Osteoblast (primary cell): ENCODE measurements at regions not wholly inside any gene's neighbourhood (a gene's known extent, or its start where the extent isn't known, plus 50 kb on each side); places are given as distances from the start of the nearest gene placed in this dataset.

Experiments used
- DNase-seq: peaks from one replicate; pipeline ENCODE4 v3.0.0; 2011; ENCODE audit warnings: low spot score, mixed read lengths; ENCODE audit not compliant: insufficient read length; ENCODE audit errors: missing footprints
- H2AFZ ChIP-seq: 2 replicates; pipeline ENCODE4 v1.6.0; 2011; ENCODE audit warnings: mild to moderate bottlenecking, low read length
- H3K27ac ChIP-seq: 2 replicates; pipeline ENCODE4 v1.5.1; 2011; ENCODE audit warnings: mild to moderate bottlenecking, low read depth, low read length, moderate library complexity
- H3K27me3 ChIP-seq: 2 replicates; pipeline ENCODE4 v1.6.0; 2012; ENCODE audit warnings: mild to moderate bottlenecking, control low read depth, inconsistent platforms, low read length, moderate library complexity; ENCODE audit not compliant: insufficient read depth
- H3K36me3 ChIP-seq: 2 replicates; pipeline ENCODE4 v1.5.1; 2011; ENCODE audit warnings: mild to moderate bottlenecking, low read length, control low read depth, moderate library complexity; ENCODE audit not compliant: insufficient read depth
- H3K4me1 ChIP-seq: 2 replicates; pipeline ENCODE4 v1.5.1; 2011; ENCODE audit warnings: mild to moderate bottlenecking, low read length, control low read depth, moderate library complexity; ENCODE audit not compliant: insufficient read depth
- H3K4me2 ChIP-seq: 2 replicates; pipeline ENCODE4 v1.6.0; 2011; ENCODE audit warnings: mild to moderate bottlenecking, low read length; ENCODE audit not compliant: insufficient read depth
- H3K4me3 ChIP-seq: fragments of 200-600 bp; sonication (generic); 3 replicates; pipeline ENCODE4 v1.5.1; 2012; ENCODE audit warnings: mild to moderate bottlenecking, low read length, inconsistent platforms; ENCODE audit not compliant: insufficient read depth
- H3K79me2 ChIP-seq: 2 replicates; pipeline ENCODE4 v1.6.0; 2012; ENCODE audit warnings: mild to moderate bottlenecking, low read length, control low read depth, inconsistent platforms; ENCODE audit not compliant: insufficient read depth
- H3K9me3 ChIP-seq: 2 replicates; pipeline ENCODE4 v1.5.1; 2011; ENCODE audit warnings: low read depth, low read length, control low read depth
- H4K20me1 ChIP-seq: 2 replicates; pipeline ENCODE4 v1.6.0; 2012; ENCODE audit warnings: mild to moderate bottlenecking, low read length, control low read depth; ENCODE audit not compliant: insufficient read depth
- TF ChIP-seq, protein P1 (sequence below): IDR thresholded peaks from 2 replicates; pipeline ENCODE4 v1.5.1; 2011; ENCODE audit warnings: mild to moderate bottlenecking, low read depth, low read length, moderate library complexity; ENCODE audit errors: extremely low read depth

DNA sequence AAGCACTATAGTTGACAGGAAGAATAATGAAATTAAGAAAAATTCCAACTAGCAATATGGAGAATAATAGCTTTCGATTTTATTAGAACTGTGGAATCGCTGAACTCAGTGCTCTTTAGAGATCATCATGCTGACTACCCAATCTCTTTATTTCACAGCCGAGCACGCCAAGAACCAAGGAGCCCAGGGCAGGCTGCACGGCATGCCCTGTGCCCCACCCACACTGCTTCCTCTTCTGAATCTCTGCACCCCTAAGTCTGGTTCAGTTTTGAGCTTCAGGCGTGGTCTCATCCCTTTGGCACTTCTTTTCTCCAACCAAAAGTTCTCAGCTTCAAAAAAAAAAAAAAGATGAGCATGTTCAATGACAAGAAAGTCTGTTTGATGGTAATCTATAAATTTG is 92.4 kb upstream of the ZNF800 start:
- Histone ChIP-seq H3K36me3 (no peaks in the 10 kb centered on the region), H3K79me2 (no peaks in the 10 kb centered on the region), H3K4me2 (no peak overlapping the region), H3K27ac (no peak overlapping the region), H3K27me3 (no peaks in the 10 kb centered on the region), H3K4me1 (no peaks in the 10 kb centered on the region), H3K9me3 (no peaks in the 10 kb centered on the region), H4K20me1 (no peaks in the 10 kb centered on the region), H3K4me3 (no peak overlapping the region), H2AFZ (no peak overlapping the region)
- TF ChIP-seq, protein P1, sequence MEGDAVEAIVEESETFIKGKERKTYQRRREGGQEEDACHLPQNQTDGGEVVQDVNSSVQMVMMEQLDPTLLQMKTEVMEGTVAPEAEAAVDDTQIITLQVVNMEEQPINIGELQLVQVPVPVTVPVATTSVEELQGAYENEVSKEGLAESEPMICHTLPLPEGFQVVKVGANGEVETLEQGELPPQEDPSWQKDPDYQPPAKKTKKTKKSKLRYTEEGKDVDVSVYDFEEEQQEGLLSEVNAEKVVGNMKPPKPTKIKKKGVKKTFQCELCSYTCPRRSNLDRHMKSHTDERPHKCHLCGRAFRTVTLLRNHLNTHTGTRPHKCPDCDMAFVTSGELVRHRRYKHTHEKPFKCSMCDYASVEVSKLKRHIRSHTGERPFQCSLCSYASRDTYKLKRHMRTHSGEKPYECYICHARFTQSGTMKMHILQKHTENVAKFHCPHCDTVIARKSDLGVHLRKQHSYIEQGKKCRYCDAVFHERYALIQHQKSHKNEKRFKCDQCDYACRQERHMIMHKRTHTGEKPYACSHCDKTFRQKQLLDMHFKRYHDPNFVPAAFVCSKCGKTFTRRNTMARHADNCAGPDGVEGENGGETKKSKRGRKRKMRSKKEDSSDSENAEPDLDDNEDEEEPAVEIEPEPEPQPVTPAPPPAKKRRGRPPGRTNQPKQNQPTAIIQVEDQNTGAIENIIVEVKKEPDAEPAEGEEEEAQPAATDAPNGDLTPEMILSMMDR: no peak
- no peak for DNase-seq

DNA sequence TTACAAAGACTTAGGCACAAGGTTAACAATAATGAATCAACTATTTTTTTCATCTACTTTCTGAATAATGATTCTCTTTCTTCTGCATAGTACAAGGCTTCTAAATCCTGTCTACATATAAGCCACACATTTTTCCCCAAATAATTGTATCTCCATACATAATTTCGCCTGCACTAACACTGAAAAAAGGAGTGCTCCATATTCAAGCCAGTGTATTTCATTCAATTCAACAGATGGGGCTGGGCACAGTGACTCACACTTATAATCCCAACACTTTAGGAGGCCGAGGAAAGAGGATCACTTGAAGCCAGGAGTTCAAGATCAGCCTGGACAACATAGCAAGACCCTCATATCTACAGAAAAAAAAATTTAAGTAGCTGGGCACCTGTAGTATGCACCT is 86.0 kb upstream of the ZNF800 start:
- no peak for DNase-seq

DNA sequence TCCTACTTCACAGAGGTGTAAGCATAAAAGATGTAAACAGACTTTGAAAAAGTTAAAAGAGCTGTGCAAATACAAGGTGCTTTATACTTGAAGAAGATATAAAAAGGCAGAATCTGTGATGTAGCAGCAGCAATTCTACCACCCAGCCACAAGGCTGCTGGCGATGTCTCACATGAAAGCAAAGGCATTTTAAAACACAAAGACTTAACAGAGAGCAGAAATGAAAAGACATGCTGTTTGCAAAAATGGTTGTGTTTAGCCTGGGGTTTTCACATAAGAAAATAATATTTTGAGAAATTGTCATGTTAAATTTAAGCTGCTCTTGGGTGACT is 85.5 kb upstream of the ZNF800 start:
- no peak overlapping the region for H3K4me3 ChIP-seq
- TF ChIP-seq, protein P1: peak; percentile 10
- H3K4me1 ChIP-seq: no peaks in the 10 kb centered on the region
- no peak for DNase-seq
- no peak overlapping the region for H3K4me2 ChIP-seq
- H2AFZ ChIP-seq: no peak overlapping the region
- no peaks in the 10 kb centered on the region for H3K9me3 ChIP-seq
- H3K27ac ChIP-seq: no peak overlapping the region
- H3K36me3 ChIP-seq: no peaks in the 10 kb centered on the region
- H3K79me2 ChIP-seq: no peaks in the 10 kb centered on the region
- no peaks in the 10 kb centered on the region for H4K20me1 ChIP-seq
- no peaks in the 10 kb centered on the region for H3K27me3 ChIP-seq

More for the DNA sequence above, 86.0 kb upstream of the ZNF800 start:
- no peak overlapping the region for H2AFZ ChIP-seq
- no peak overlapping the region for H3K27ac ChIP-seq
- no peaks in the 10 kb centered on the region for H4K20me1 ChIP-seq
- no peak overlapping the region for H3K4me2 ChIP-seq
- no peaks in the 10 kb centered on the region for H3K4me1 ChIP-seq
- H3K79me2 ChIP-seq: no peaks in the 10 kb centered on the region
- H3K4me3 ChIP-seq: no peak overlapping the region
- no peaks in the 10 kb centered on the region for H3K36me3 ChIP-seq
- H3K9me3 ChIP-seq: no peaks in the 10 kb centered on the region
- TF ChIP-seq, protein P1: no peak
- no peaks in the 10 kb centered on the region for H3K27me3 ChIP-seq

DNA sequence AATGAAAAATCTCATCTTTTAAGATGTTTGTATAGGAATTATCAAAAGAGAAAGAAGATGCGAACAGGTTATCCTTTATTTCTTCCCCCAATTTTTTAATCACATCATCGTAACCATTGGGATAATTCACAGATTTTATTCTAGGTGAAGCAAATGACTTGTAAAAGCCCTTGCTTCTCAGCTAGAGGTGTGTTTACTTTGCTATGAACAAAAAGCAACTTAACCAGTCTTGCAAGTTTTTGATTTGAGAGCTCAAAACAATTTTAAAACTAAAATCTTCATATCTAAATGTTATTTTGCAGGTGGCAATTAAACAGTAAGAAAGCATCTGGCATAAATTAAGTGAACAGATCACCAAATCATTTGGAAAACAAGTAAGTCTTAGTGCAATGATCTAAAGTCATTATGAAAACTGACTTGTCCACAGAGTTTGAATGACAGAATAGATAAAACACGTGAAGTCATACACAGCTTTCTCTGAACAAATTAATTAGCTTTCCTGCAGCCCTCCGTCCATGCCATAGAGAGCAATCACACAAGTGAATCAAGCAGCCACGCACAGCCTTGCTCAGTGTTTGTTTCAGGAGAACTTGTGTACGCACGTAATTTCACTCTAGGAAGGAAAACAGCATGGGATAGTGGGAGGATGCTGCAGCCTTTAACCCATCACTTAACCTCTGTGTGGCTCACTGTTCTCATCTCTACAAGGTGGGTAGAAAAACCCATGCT is 85.0 kb upstream of the ZNF800 start:
- Histone ChIP-seq H3K27me3 (no peaks in the 10 kb centered on the region), H3K27ac (no peak overlapping the region), H4K20me1 (no peaks in the 10 kb centered on the region), H2AFZ (no peak overlapping the region), H3K79me2 (no peaks in the 10 kb centered on the region), H3K4me3 (no peak overlapping the region), H3K4me2 (no peak overlapping the region), H3K4me1 (no peaks in the 10 kb centered on the region), H3K9me3 (no peaks in the 10 kb centered on the region), H3K36me3 (no peaks in the 10 kb centered on the region)
- DNase-seq: no peak
- TF ChIP-seq, protein P1: no peak
